Stimulated activated CD8-positive, alpha-beta memory T cell treated with anti-CD3 and anti-CD28 coated beads, Interleukin-15, amount 100 ng/mL, for 1 hour (primary cell): ENCODE measurements at regions not wholly inside any gene's neighbourhood (a gene's known extent, or its start where the extent isn't known, plus 50 kb on each side); places are given as distances from the start of the nearest gene placed in this dataset.
"Not testable (repeated sequence)": the region's sequence is repeated elsewhere in the genome, so short reads cannot be mapped to it uniquely, and the experiment has no call there.

Source experiments
- DNase-seq: peaks from one replicate; pipeline ENCODE4 v3.0.0-alpha.2; 2020; ENCODE audit warnings: low read depth

- no peak for DNase-seq
Measured at GRCh38 chr5:162209005-162209605, 141.5 kb downstream of the GABRG2 start.

GRCh38 chr5:162214551-162214950 lies 147.0 kb downstream of the GABRG2 start:
- DNase-seq = no peak

DNA sequence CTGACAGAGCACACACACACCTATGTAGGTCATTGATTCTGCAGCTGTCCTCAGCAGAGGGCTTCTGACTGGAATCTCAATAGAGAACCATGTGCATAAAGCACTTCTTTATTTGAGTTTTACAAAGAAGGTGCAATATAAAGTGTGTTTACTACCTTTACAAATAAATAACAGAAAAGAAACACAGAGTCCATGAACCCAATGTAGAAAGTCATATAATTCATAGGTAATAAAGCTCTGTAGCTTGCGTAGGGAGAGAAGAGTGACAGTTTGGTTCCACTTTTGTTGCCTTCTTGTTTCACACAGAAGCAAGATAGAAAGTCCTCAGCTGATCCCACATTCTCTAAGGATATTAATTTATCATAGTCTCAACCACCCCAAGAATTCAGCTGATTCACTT lies 149.5 kb downstream of the GABRG2 start:
- DNase-seq = no peak

DNA sequence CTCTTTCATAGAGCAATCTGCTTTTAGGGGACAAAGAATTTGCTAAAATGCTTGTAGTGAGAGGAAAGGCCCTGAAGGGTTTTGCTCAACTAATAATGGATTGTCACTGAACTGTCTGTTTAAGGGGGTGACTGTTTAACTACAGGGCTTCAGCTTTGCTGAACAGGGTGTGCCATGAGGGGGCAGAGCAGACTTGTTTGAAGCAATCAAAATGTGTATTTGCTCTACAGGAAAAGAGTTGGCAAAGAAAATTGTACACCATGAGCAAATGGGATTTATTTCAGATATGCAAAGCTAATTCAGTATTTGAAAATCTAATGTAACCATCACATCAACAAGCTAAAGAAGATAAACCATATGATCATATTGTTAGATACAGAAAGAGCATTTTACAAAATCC lies 154.3 kb downstream of the GABRG2 start:
- DNase-seq = no peak

GRCh38 chr5:162227075-162227474 lies 159.5 kb downstream of the GABRG2 start:
- DNase-seq = no peak

DNA sequence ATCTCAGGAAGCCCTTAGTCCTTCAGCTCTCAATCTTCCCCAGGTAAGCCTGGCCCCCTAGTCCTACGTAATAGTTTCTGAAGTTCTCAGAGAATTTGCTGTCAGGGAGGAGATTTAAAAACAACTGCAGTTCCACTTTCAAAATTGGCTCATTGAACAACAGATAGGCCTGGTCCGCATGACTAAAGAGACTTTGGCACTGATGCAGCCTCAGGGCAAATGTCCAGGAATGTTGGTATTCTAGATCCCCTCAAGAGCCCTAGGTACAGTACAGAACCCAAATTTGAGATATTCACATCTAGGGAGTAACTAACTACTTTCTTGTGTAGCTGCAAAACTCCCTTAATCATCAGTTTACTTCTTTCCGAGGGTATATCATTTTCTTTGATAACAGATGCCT lies 162.8 kb downstream of the GABRG2 start:
- no peak for DNase-seq

DNA sequence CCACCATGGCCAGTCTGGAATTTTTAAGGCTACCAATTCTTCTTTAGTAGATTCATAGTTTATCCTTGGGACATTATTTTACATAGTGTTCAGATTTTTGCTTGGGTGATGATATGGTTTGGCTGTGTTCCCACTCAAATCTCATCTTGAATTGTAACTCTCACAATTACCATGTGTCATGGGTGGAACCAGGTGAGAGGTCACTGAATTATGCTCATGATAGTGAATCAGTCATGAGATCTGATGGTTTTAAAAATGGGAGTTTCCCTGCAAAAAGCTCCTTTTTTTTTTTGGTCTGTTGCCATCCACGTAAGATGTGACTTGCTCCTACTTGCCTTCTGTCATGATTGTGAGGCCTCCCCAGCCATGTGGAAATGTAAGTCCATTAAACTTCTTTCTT lies 163.9 kb downstream of the GABRG2 start:
- DNase-seq = no peak

- DNase-seq = no peak
Measured at GRCh38 chr5:162240734-162241133, 173.2 kb downstream of the GABRG2 start.

GRCh38 chr5:162242416-162242815 lies 174.8 kb downstream of the GABRG2 start:
- DNase-seq = no peak

- no peak for DNase-seq
Measured at GRCh38 chr5:162243651-162244050, 176.1 kb downstream of the GABRG2 start.

DNA sequence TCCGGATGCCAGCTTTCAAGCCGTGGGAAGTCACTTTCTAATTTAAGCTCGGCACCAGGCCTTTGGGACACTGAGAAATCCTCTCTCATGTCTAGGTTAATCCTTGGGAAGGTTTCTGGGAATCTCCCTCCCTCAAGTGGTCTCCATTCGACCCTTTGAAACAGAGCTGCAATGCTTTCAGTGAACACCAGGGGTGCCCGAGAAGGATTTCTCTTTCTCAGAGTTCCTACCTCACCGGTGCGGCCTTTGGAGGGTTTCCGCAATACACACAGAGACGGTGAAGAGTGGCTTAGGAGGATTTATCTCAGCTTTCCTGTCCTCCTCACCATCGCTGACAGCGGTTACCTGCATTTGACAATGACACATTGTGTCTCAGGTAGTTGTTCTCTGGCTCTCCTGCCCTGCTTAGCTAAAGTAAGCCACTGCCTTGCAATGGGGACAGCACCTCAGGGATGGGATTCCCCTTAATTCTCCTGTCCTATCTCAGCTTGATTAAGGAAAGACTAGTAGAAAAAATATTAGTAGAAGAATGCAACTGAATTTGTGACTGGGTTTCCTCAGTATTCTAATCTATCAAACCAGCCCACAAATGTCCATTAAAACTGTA lies 180.6 kb downstream of the GABRG2 start:
- no peak for DNase-seq

GRCh38 chr5:162256711-162257110 lies 189.1 kb downstream of the GABRG2 start:
- DNase-seq = no peak

DNA sequence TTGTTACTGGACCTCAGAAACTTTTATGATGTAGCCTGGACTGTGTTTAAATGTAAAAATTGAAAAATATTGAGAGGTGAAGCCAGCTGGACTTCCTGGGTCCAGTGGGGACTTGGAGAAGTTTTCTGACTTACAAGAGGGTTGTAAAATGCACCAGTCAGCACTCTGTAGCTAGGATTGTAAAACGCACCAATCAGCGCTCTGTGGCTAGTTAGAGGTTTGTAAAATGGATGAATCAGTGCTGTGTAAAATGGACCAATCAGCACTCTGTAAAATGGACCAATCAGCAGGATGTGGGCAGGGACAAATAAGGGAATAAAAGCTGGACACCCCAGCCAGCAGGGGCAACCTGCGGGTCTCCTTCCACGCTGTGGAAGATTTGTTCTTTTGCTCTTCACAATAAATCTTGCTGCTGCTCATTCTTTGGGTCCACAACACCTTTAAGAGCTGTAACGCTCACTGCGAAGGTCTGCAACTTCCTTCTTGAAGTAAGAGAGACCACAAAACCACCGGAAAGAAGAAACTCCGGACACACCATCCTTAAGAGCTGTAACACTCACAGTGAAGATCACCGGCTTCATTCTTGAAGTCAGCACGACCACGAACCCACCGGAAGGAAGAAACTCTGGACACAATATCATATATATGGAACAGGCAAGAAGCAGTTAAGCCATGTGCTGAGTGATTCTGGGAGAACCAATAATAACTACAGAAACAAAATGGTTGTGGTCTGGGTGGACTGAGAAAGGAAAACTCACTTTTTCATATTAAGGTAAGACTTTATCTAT lies 201.3 kb downstream of the GABRG2 start:
- no peak for DNase-seq

GRCh38 chr5:162272417-162272816 lies 204.8 kb downstream of the GABRG2 start:
- no peak for DNase-seq

GRCh38 chr5:162274679-162275078 lies 207.1 kb downstream of the GABRG2 start:
- DNase-seq = no peak

DNA sequence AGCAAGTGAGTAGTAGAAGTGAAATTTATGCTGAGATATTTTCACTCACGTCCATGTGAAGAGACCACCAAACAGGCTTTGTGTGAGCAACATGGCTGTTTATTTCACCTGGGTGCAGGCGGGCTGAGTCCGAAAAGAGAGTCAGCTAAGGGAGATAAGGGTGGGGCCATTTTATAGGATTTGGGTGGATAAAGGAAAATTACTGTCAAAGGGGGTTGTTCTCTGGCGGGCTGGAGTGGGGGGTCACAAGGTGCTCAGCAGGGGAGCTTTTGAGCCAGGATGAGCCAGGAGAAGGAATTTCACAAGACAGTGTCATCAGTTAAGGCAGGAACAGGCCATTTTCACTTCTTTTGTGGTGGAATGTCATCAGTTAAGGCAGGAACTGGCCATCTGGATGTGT lies 207.8 kb downstream of the GABRG2 start:
- not testable (repeated sequence) for DNase-seq

DNA sequence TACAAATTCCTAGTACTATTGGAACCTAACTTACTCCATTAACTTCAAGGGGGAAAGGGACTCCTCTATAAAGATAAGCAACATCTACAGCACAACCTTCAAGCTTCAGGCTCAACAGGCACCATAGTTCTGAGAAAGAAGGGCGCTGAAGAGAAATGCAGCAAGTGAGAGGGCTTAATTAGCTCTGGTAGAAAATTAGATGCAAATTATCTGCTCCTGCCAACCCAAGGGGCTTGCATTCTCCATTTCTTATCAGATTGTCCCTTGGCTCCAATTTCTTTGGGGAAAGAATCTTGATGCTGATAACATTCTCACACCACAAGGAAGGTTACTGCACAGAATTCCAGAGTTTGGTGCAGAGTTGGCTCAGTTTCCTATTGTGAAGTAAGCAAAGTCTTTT lies 214.6 kb downstream of the GABRG2 start:
- DNase-seq = no peak

DNA sequence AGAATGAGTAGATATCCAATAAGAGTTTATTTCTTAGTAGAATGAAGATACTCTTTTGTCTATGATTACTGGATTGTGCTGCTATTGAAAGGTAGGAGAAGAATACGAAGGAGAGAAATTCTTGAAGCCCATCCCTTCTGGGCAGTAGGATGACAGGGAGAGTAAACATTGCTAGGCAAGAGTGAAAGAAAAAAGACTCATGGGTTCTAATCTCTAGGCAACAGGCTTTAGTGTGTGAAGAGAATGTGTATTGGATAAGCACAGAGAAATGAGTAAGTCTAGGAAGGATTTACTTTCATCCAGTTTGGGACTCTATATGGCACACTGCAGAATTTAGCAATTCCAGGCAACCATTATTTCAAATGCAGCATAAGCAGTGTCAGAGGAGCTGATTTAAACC lies 216.0 kb downstream of the GABRG2 start:
- no peak for DNase-seq

- no peak for DNase-seq
Measured at GRCh38 chr5:162288647-162289296, 221.2 kb downstream of the GABRG2 start.

DNA sequence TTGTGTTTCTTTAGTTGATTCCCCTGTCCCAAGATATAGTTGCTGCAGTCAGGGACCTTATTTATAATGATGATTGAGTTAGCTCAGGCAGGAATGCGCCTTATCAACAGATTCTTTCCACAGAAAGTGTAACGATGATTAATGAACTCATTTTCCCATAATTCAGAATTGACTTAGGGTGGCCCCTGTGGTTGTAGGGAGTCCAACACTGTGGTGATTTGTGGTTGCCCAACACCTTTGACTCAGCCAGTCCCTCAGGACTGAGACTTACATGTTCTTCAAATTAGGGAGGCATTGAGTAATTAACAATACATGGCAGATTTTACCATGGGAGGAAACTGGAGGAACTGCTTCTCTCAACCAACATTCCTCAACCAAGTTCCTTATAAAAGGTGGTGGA lies 221.9 kb downstream of the GABRG2 start:
- no peak for DNase-seq

DNA sequence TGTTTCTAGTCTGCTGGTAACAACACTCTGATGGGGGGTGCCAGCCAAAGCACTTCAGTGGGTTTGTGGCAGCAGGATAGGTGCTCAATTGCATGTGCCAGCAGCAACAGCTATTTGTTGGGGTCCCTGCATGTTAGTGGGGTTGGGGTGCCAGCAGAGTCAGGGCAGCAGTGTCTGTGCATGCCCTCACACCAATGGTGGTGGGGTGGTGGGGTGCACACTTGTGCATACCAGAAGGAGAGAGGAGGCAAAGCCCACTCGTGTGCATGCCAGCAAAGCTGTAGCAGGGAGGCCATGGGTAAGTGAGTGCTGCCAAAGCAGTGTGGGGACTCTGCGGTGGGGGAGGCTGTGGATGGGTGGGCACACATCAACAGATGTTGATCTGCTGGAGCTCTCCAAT lies 232.2 kb downstream of the GABRG2 start:
- DNase-seq = no peak

GRCh38 chr5:162301356-162301755 lies 233.8 kb downstream of the GABRG2 start:
- no peak for DNase-seq

- DNase-seq = no peak
Measured at GRCh38 chr5:162323466-162323865, 255.9 kb downstream of the GABRG2 start.
